Colonic mucosa (tissue), 4 donors: ENCODE measurements at regions not wholly inside any gene's neighbourhood (a gene's known extent, or its start where the extent isn't known, plus 50 kb on each side); places are given as distances from the start of the nearest gene placed in this dataset.

Experiments
- DNase-seq: peaks from one replicate; pipeline ENCODE4 v3.0.0-alpha.2; 2020
- H3K27ac ChIP-seq: fragments of 200-600 bp; one replicate; pipeline ENCODE4 v1.8.0; 2021
- H3K27me3 ChIP-seq: fragments of 200-600 bp; one replicate; pipeline ENCODE4 v1.8.0; 2021
- H3K36me3 ChIP-seq: fragments of 200-600 bp; one replicate; pipeline ENCODE4 v1.8.0; 2021
- H3K4me1 ChIP-seq: fragments of 200-600 bp; one replicate; pipeline ENCODE4 v1.8.0; 2021; ENCODE audit warnings: mild to moderate bottlenecking
- H3K4me3 ChIP-seq: fragments of 200-600 bp; one replicate; pipeline ENCODE4 v1.8.0; 2021
- H3K9ac ChIP-seq, 2 donors: one replicate each; pipeline ENCODE4 v1.7.0; 2013; ENCODE audit warnings: control low read depth in 2 of 2, low read depth in 2 of 2, low read length in 2 of 2
- H3K9me3 ChIP-seq: fragments of 200-600 bp; one replicate; pipeline ENCODE4 v1.8.0; 2021
- intact Hi-C: fragments of 100-400 bp; cut with DNase I; formaldehyde crosslinking; loops from one replicate; pipeline ENCODE4 v1.14.1; 2022
- TF ChIP-seq, protein P1 (sequence below): fragments of 200-600 bp; IDR thresholded peaks from one replicate; pipeline ENCODE4 v1.8.0; 2022; ENCODE audit warnings: antibody characterized with exemption, mild to moderate bottlenecking
- donor health status: healthy.
- donor health status: DM: no; HTN: no; CAD: no.
- donor health status: DM: no; HTN: no; CAD: no.

DNA sequence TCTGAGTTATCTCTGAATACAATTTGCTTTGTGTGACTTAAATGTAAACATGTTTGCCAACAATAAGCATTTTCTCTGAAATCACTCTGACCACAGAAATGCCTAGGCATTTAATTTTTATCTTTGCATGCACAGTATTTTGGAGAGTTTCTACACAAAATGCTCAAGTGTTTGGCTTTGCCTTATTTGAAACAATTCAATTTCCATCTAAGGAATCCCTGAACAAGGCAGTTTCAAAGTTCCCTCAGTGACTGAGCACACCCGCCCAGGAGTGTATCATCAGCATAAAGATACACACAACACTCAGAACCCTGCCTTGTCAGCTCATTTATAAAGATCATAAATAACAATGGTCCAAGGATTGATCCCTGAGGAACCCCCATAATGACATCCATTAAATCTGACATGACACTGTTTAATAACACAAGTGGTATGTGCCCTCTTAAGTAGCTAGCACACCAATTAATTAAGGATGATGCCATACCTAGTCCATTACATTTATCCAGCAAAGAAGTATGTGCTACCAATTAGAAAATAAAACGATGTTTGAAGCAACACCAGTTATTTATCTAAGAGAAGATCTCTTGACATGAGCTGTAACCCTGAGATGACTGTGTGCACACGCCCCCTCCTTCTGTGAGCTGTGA lies 585.8 kb downstream of the ADGRL2 start:
- no peak overlapping the region for H3K27ac ChIP-seq
- no peak overlapping the region for H3K9ac ChIP-seq
- intact Hi-C loops, result no loop called here
- TF ChIP-seq, protein P1, sequence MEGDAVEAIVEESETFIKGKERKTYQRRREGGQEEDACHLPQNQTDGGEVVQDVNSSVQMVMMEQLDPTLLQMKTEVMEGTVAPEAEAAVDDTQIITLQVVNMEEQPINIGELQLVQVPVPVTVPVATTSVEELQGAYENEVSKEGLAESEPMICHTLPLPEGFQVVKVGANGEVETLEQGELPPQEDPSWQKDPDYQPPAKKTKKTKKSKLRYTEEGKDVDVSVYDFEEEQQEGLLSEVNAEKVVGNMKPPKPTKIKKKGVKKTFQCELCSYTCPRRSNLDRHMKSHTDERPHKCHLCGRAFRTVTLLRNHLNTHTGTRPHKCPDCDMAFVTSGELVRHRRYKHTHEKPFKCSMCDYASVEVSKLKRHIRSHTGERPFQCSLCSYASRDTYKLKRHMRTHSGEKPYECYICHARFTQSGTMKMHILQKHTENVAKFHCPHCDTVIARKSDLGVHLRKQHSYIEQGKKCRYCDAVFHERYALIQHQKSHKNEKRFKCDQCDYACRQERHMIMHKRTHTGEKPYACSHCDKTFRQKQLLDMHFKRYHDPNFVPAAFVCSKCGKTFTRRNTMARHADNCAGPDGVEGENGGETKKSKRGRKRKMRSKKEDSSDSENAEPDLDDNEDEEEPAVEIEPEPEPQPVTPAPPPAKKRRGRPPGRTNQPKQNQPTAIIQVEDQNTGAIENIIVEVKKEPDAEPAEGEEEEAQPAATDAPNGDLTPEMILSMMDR, result no peak
- no peaks in the 10 kb centered on the region for H3K36me3 ChIP-seq
- H3K4me3 ChIP-seq, result no peak overlapping the region
- no peaks in the 10 kb centered on the region for H3K27me3 ChIP-seq
- H3K9me3 ChIP-seq, result no peaks in the 10 kb centered on the region
- H3K4me1 ChIP-seq, result no peaks in the 10 kb centered on the region
- no peak for DNase-seq

DNA sequence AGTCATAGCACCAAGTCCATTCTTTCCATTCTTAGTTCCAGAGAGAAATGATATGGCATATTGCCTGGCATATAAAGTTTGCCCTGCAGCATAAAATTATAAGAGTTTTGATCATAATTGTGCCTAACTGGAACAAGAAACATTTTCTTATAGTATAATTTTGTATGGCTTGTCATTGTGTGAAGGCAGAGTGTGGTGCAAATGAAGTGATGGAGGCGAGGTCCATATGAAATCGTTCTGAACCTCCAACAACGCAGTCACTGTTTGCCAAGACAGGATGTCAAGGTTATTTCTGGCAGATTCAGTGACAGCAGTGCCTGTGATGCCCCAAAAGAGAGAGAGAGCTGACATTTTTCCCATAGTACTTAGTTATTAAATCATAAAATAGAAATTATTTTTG lies 584.0 kb downstream of the ADGRL2 start:
- intact Hi-C loops, result no loop called here
- TF ChIP-seq, protein P1, result no peak
- Histone ChIP-seq H3K9me3 (no peaks in the 10 kb centered on the region), H3K36me3 (no peaks in the 10 kb centered on the region), H3K4me1 (no peaks in the 10 kb centered on the region), H3K27ac (no peak overlapping the region), H3K4me3 (no peak overlapping the region), H3K27me3 (no peaks in the 10 kb centered on the region), H3K9ac (no peak overlapping the region)
- DNase-seq, result no peak

DNA sequence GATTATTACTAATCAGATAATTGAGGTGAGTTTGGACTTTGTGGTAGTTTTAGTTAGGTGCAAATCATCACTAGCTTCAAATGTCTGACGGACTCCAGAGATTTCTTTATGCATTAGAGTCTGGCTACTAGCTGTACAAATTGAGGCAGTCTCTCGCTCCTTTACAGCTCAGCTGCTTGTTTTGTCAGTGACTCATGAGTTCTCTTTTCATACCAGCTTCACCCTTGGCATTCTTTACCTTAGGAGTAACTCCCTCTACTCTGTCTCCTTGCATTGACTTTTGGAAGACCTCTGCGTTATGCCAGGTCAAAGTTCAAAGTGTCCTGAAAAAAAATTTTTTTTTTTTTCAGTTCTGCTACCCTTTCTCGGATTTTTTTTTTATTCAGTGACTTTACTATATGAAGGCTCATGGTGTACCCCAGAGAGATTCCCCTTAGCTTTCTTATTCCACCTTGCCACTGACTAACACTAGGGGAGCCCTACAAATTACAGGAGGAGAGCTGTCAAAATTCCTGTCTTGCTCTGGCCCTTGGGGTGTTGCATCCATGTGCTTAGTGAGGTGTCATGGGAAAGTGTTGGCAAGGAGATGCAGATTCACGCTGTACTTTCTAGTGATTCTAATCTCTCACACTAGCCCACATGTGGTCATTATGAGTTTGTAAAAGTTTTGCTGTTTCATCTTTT lies 576.6 kb downstream of the ADGRL2 start:
- Histone ChIP-seq H3K36me3 (no peaks in the 10 kb centered on the region), H3K4me3 (no peak overlapping the region), H3K9ac (no peak overlapping the region), H3K27ac (no peak overlapping the region), H3K27me3 (no peaks in the 10 kb centered on the region), H3K9me3 (no peaks in the 10 kb centered on the region), H3K4me1 (no peaks in the 10 kb centered on the region)
- TF ChIP-seq, protein P1, result no peak
- intact Hi-C loops, result no loop called here
- DNase-seq, result no peak

DNA sequence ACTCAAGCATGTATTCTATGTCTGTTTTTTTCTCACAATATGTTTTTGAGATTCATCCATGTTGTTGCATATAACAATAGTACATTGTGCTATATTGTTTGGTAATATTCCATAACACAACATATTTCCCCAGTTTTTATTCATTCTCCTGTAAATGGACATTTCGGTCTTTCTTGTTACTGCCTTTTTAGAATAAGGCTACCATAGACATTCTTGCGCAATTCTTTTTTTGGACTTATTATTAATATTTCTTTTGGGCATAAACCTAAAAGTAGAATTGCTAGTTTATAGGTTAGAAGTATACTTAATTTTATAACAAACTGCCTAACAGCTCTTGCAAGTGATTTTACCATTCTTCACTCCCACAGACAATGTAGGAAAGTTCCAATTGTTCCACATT lies 573.0 kb downstream of the ADGRL2 start:
- Histone ChIP-seq H3K9me3 (no peaks in the 10 kb centered on the region), H3K4me3 (no peak overlapping the region), H3K4me1 (no peaks in the 10 kb centered on the region), H3K9ac (no peak overlapping the region), H3K27ac (no peak overlapping the region), H3K27me3 (no peaks in the 10 kb centered on the region), H3K36me3 (no peaks in the 10 kb centered on the region)
- intact Hi-C loops, result no loop called here
- TF ChIP-seq, protein P1, result no peak
- no peak for DNase-seq

DNA sequence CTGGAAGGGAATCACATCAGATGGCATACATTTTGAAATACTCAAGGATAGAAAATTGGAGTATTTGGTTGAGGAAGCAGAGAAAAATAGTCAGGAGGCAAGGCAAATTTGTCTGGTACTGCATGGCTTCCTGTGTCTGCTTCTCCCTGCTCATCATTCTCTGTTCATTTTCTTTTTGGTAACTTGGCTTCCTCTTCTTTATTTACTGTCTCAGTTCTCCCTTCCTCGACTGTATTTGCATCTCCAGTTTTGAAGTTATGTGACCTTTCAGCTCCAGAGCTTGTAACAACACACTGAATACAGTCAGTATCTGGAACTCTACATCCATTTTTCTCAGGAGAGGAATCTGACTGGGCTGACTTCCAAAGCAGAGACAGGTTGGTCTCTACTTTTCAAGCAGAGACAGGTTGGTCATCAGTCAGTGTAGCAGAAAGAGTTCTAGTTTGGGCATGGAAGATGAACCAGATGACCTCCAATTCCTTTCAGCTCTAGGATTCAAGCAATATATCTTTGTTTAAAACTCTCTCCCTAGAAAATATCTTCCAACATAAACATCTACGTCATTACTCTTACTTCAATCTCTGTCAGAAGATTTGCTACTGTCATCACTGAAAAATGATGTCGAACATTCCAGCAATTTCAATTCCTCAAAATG lies 571.2 kb downstream of the ADGRL2 start:
- no peaks in the 10 kb centered on the region for H3K9me3 ChIP-seq
- H3K9ac ChIP-seq, result no peak overlapping the region
- no peak overlapping the region for H3K27ac ChIP-seq
- no peaks in the 10 kb centered on the region for H3K27me3 ChIP-seq
- no peaks in the 10 kb centered on the region for H3K36me3 ChIP-seq
- TF ChIP-seq, protein P1, result no peak
- no peak for DNase-seq
- no peak overlapping the region for H3K4me3 ChIP-seq
- no peaks in the 10 kb centered on the region for H3K4me1 ChIP-seq
- intact Hi-C loops, result no loop called here
